Endodermal cell (in vitro differentiated cells): ENCODE measurements at regions not wholly inside any gene's neighbourhood (a gene's known extent, or its start where the extent isn't known, plus 50 kb on each side); places are given as distances from the start of the nearest gene placed in this dataset.

ENCODE experiments used
- DNase-seq: peaks from one replicate; pipeline ENCODE4 v3.0.0-alpha.2; 2017
- H3K27ac ChIP-seq: 2 replicates; pipeline ENCODE4 v1.5.1; 2013; ENCODE audit warnings: mild to moderate bottlenecking, low read depth, low read length, moderate library complexity
- H3K27me3 ChIP-seq: 2 replicates; pipeline ENCODE4 v1.6.1; 2013; ENCODE audit warnings: mild to moderate bottlenecking, low read length, moderate library complexity; ENCODE audit not compliant: insufficient read depth, control insufficient read depth, poor library complexity, severe bottlenecking
- H3K36me3 ChIP-seq: 2 replicates; pipeline ENCODE4 v1.7.0; 2013; ENCODE audit warnings: mild to moderate bottlenecking, low read length, moderate library complexity; ENCODE audit not compliant: control insufficient read depth, insufficient read depth
- H3K4me1 ChIP-seq: one replicate; pipeline ENCODE4 v1.7.0; 2013; ENCODE audit warnings: low read length; ENCODE audit not compliant: control insufficient read depth, insufficient read depth
- H3K4me3 ChIP-seq: 2 replicates; pipeline ENCODE4 v1.5.1; 2013; ENCODE audit warnings: mild to moderate bottlenecking, low read length, moderate library complexity
- H3K9ac ChIP-seq: 2 replicates; pipeline ENCODE4 v1.6.1; 2013; ENCODE audit warnings: mild to moderate bottlenecking, low read length, moderate library complexity; ENCODE audit not compliant: poor library complexity, severe bottlenecking; ENCODE audit errors: extremely low read depth
- H3K9me3 ChIP-seq: 2 replicates; pipeline ENCODE4 v1.6.1; 2013; ENCODE audit warnings: mild to moderate bottlenecking, low read length, moderate library complexity; ENCODE audit not compliant: control insufficient read depth
- H3K27ac Mint-ChIP-seq: 2 replicates; pipeline ENCODE4 v1.8.0; 2020; ENCODE audit warnings: mixed read lengths
- H3K27me3 Mint-ChIP-seq: 2 replicates; pipeline ENCODE4 v1.8.0; 2021; ENCODE audit warnings: mild to moderate bottlenecking, mixed read lengths; ENCODE audit not compliant: insufficient read depth
- H3K36me3 Mint-ChIP-seq: 2 replicates; pipeline ENCODE4 v1.8.0; 2020; ENCODE audit warnings: low read depth, mixed read lengths
- H3K4me1 Mint-ChIP-seq: 2 replicates; pipeline ENCODE4 v1.8.0; 2020; ENCODE audit warnings: mixed read lengths
- H3K4me3 Mint-ChIP-seq: 2 replicates; pipeline ENCODE4 v1.8.0; 2020; ENCODE audit warnings: mild to moderate bottlenecking, moderate library complexity, mixed read lengths
- H3K9me3 Mint-ChIP-seq: 2 replicates; pipeline ENCODE4 v1.8.0; 2020; ENCODE audit warnings: mild to moderate bottlenecking, mixed read lengths
- CTCF ChIP-seq: fragments of 200-600 bp; sonication (generic); conservative IDR thresholded peaks from 2 replicates; pipeline ENCODE4 v1.5.0; 2021; ENCODE audit warnings: antibody characterized with exemption, mild to moderate bottlenecking
- WGBS, 2 experiments: methylation state at CpG; one replicate each; pipeline versions ENCODE4 v1.1.5 to v1.1.7; 2013; ENCODE audit warnings: missing lambda C conversion rate in 2 of 2, mixed read lengths in 1 of 2; ENCODE audit not compliant: insufficient coverage in 1 of 2, insufficient read length in 1 of 2; 5-methylcytosine and 5-hydroxymethylcytosine counted together

- Histone ChIP-seq H3K36me3 (no peaks in the 10 kb centered on the region), H3K9me3 (no peaks in the 10 kb centered on the region), H3K4me1 (no peaks in the 10 kb centered on the region), H3K9ac (no peak overlapping the region), H3K27me3 (no peaks in the 10 kb centered on the region), H3K4me3 (no peak overlapping the region), H3K27ac (no peak overlapping the region)
- Mint-ChIP-seq H3K27ac (no peak overlapping the region), H3K27me3 (no peaks in the 10 kb centered on the region), H3K4me1 (no peaks in the 10 kb centered on the region), H3K9me3 (no peaks in the 10 kb centered on the region), H3K4me3 (no peak overlapping the region), H3K36me3 (no peaks in the 10 kb centered on the region)
- no peak for TF ChIP-seq CTCF
- WGBS, 2 experiments, result 84% methylated on average over 10 of the region's 10 CpGs; no CpG with 5 or more reads in 1 of the 2 experiments
- no peak for DNase-seq
These were observed 131.5 kb downstream of the RNASET2 start for GRCh38 chr6:166824880-166825250.

GRCh38 chr6:166824146-166824879 lies 132.0 kb downstream of the RNASET2 start:
- Mint-ChIP-seq H3K27me3 (no peaks in the 10 kb centered on the region), H3K4me3 (no peak overlapping the region)

GRCh38 chr6:166822609-166823008 lies 133.7 kb downstream of the RNASET2 start:
- H3K9ac ChIP-seq, result no peak overlapping the region
- Mint-ChIP-seq H3K4me3 (no peak overlapping the region), H3K4me1 (no peaks in the 10 kb centered on the region), H3K27me3 (no peaks in the 10 kb centered on the region), H3K36me3 (no peaks in the 10 kb centered on the region), H3K27ac (no peak overlapping the region), H3K9me3 (no peaks in the 10 kb centered on the region)
- H3K4me1 ChIP-seq, result no peaks in the 10 kb centered on the region
- no peak overlapping the region for H3K4me3 ChIP-seq
- no peaks in the 10 kb centered on the region for H3K9me3 ChIP-seq
- TF ChIP-seq CTCF, result no peak
- no peaks in the 10 kb centered on the region for H3K36me3 ChIP-seq
- DNase-seq, result no peak
- H3K27me3 ChIP-seq, result no peaks in the 10 kb centered on the region
- no peak overlapping the region for H3K27ac ChIP-seq
- WGBS, 2 experiments, result 90 to 100% methylated on average over 1 of the region's 1 CpG

More at GRCh38 chr6:166824146-166824879, 132.0 kb downstream of the RNASET2 start:
- no peaks in the 10 kb centered on the region for H3K27me3 ChIP-seq
- WGBS, 2 experiments, result 90 to 93% methylated on average over 6 to 10 of the region's 10 CpGs
- Mint-ChIP-seq H3K9me3 (no peaks in the 10 kb centered on the region), H3K27ac (no peak overlapping the region), H3K4me1 (no peaks in the 10 kb centered on the region), H3K36me3 (no peaks in the 10 kb centered on the region)
- no peak overlapping the region for H3K27ac ChIP-seq
- no peaks in the 10 kb centered on the region for H3K36me3 ChIP-seq
- H3K4me3 ChIP-seq, result no peak overlapping the region
- H3K9me3 ChIP-seq, result no peaks in the 10 kb centered on the region
- no peak for TF ChIP-seq CTCF
- H3K4me1 ChIP-seq, result no peaks in the 10 kb centered on the region
- no peak for DNase-seq
- H3K9ac ChIP-seq, result no peak overlapping the region
